Tibial nerve (tissue), 4 donors: ENCODE measurements at regions not wholly inside any gene's neighbourhood (a gene's known extent, or its start where the extent isn't known, plus 50 kb on each side); places are given as distances from the start of the nearest gene placed in this dataset.
"Not testable (repeated sequence)": the region's sequence is repeated elsewhere in the genome, so short reads cannot be mapped to it uniquely, and the experiment has no call there.

ENCODE experiments used
- DNase-seq, 2 donors: peaks; one replicate each; pipeline ENCODE4 v3.0.0-alpha.2; 2019; ENCODE audit warnings: low spot score in 2 of 2
- H3K27ac ChIP-seq, 4 donors: fragments of 200-600 bp; sonication (generic) in 3 of 4; one replicate each; pipeline ENCODE4 v1.5.1; 2017 to 2019; ENCODE audit warnings: mild to moderate bottlenecking in 1 of 4
- H3K27me3 ChIP-seq, 2 donors: fragments of 200-600 bp; sonication (generic) in 1 of 2; one replicate each; pipeline versions ENCODE4 v1.5.1 to v1.6.0; 2017 to 2019
- H3K36me3 ChIP-seq, 3 donors: fragments of 200-600 bp; sonication (generic); one replicate each; pipeline ENCODE4 v1.5.1; 2018 to 2019
- H3K4me1 ChIP-seq, 4 donors: fragments of 200-600 bp; sonication (generic) in 3 of 4; one replicate each; pipeline ENCODE4 v1.5.1; 2017 to 2019
- H3K4me3 ChIP-seq, 4 donors: fragments of 200-600 bp; sonication (generic) in 3 of 4; one replicate each; pipeline ENCODE4 v1.5.1; 2017 to 2019; ENCODE audit warnings: mild to moderate bottlenecking in 1 of 4, moderate library complexity in 1 of 4
- H3K9me3 ChIP-seq, 4 donors: fragments of 200-600 bp; sonication (generic) in 3 of 4; one replicate each; pipeline ENCODE4 v1.5.1; 2017 to 2019
- EP300 ChIP-seq, 2 donors: sonication (generic); formaldehyde crosslinking; IDR thresholded peaks; one replicate each; pipeline ENCODE4 v1.6.1; 2017; ENCODE audit warnings: antibody characterized with exemption in 2 of 2, mild to moderate bottlenecking in 1 of 2
- POLR2A ChIP-seq, 2 donors: fragments of 450-650 bp; IDR thresholded peaks; one replicate each; pipeline ENCODE4 v1.6.1; 2017; ENCODE audit warnings: antibody characterized with exemption in 2 of 2, mild to moderate bottlenecking in 2 of 2, moderate library complexity in 2 of 2
- WGBS, 2 donors: methylation state at CpG; one replicate each; pipeline ENCODE4 v1.1.5; 2018; 5-methylcytosine and 5-hydroxymethylcytosine counted together
- TF ChIP-seq, protein P1 (sequence below), 5 experiments: fragments of 200-600 bp in 3 of 5; fragments of 450-650 bp in 2 of 5; sonication (generic) in 3 of 5; IDR thresholded peaks; one replicate each; pipeline ENCODE4 v1.5.1; 2016 to 2019; ENCODE audit warnings: antibody characterized with exemption in 5 of 5, mild to moderate bottlenecking in 3 of 5, moderate library complexity in 2 of 5

DNA sequence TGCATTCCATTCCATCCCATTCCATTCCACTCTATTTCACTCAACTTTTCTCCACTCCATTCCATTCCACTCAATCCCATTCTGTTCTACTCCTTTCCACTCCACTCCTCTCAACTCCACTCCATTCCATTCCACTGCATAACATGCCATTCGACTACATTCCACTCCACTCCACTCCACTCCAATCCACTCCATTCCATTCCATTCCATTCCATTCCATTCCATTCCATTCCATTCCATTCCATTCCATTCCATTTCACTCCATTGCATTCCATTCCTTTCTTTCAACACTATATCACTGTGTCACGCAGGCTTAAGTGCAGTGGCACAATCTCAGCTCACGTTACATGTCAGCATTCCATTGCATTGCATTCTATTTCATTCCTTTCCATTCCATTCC is 1430.4 kb downstream of the TSPY10 start:
- not testable (repeated sequence) for H3K36me3 ChIP-seq, H3K27ac ChIP-seq, H3K4me3 ChIP-seq, H3K27me3 ChIP-seq, H3K4me1 ChIP-seq, DNase-seq
- WGBS, 2 donors, result 41% methylated on average over 3 of the region's 3 CpGs; no CpG with 5 or more reads in 1 of the 2 donors
- H3K9me3 ChIP-seq, result peaks cover 0 to 45% (median 0%) of the 10 kb centered on the region in 4 donors

DNA sequence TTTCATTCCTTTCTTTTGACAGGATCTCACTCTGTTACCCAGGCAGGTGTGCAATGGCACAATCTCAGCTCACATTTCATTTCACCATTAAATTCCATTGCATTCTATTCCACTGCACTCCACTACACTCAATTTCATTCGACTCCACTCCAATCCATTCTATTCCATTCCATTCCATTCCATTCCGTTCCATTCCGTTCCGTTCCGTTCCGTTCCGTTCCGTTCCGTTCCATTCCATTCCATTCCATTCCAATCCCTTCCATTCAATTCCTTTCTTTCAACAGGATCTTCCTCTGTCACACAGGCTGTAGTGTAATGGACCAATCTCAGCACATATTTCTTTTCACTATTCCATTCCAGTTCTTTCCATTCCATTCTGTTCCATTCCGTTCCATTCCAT is 1445.7 kb downstream of the TSPY10 start:
- Histone ChIP-seq H3K36me3 (no peaks in the 10 kb centered on the region), H3K27ac (no peak overlapping the region), H3K4me1 (no peaks in the 10 kb centered on the region), H3K4me3 (no peak overlapping the region), H3K9me3 (peaks cover 0 to 47% (median 0%) of the 10 kb centered on the region in 4 donors), H3K27me3 (no peaks in the 10 kb centered on the region)
- no peak for DNase-seq
- TF ChIP-seq EP300 (IDR thresholded peaks at IDR 0.05), result no peak
- TF ChIP-seq POLR2A (IDR thresholded peaks at IDR 0.05), result no peak
- TF ChIP-seq, protein P1, sequence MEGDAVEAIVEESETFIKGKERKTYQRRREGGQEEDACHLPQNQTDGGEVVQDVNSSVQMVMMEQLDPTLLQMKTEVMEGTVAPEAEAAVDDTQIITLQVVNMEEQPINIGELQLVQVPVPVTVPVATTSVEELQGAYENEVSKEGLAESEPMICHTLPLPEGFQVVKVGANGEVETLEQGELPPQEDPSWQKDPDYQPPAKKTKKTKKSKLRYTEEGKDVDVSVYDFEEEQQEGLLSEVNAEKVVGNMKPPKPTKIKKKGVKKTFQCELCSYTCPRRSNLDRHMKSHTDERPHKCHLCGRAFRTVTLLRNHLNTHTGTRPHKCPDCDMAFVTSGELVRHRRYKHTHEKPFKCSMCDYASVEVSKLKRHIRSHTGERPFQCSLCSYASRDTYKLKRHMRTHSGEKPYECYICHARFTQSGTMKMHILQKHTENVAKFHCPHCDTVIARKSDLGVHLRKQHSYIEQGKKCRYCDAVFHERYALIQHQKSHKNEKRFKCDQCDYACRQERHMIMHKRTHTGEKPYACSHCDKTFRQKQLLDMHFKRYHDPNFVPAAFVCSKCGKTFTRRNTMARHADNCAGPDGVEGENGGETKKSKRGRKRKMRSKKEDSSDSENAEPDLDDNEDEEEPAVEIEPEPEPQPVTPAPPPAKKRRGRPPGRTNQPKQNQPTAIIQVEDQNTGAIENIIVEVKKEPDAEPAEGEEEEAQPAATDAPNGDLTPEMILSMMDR (IDR thresholded peaks at IDR 0.05), result no peak
- WGBS, 2 donors, result 83% methylated on average over 10 of the region's 10 CpGs; no CpG with 5 or more reads in 1 of the 2 donors

DNA sequence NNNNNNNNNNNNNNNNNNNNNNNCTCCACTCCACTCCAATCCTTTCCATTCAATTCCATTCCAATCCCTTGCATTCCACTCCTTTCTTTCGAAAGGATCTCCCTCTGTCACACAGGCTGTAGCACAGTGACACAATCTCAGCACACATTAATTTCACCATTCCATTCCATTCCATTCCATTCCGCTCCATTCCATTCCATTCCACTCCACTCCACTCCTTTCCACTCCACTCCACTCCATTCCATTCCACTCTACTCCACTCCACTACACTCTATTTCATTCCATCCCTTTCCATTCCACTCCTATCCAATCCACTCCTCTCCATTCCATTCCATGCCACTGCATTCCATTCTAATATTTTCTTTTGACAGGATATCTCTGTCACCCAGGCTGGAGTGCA is 1459.0 kb downstream of the TSPY10 start:
- Histone ChIP-seq H3K4me3 (no peak overlapping the region), H3K27ac (no peak overlapping the region), H3K4me1 (no peaks in the 10 kb centered on the region), H3K36me3 (no peaks in the 10 kb centered on the region), H3K27me3 (no peaks in the 10 kb centered on the region), H3K9me3 (peaks cover 0 to 39% (median 0%) of the 10 kb centered on the region in 4 donors)
- TF ChIP-seq EP300 (IDR thresholded peaks at IDR 0.05), result no peak
- TF ChIP-seq, protein P1 (IDR thresholded peaks at IDR 0.05), result no peak
- TF ChIP-seq POLR2A (IDR thresholded peaks at IDR 0.05), result no peak
- DNase-seq, result no peak
- 25 to 43% methylated on average over 2 of the region's 2 CpGs for WGBS, 2 donors

DNA sequence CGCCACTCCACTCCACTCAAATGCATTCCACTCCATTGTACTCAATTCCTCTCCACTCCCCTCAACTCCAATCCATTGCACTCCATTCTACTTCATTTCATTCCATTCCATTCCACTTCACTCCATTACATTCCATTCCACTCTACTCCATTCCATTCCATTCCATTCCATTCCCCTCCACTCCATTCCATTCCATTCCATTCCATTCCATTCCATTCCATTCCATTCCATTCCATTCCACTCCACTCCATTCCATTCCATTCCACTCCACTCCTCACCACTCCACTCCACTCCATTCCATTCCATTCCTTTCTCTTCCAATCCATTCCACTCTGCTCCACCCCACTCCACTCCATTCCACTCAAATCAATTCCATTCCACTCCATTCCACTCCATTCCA is 1459.9 kb downstream of the TSPY10 start:
- Histone ChIP-seq H3K9me3 (peaks cover 0 to 29% (median 0%) of the 10 kb centered on the region in 4 donors), H3K27ac (no peak overlapping the region), H3K27me3 (no peaks in the 10 kb centered on the region), H3K4me3 (no peak overlapping the region), H3K4me1 (no peaks in the 10 kb centered on the region), H3K36me3 (no peaks in the 10 kb centered on the region)
- 9% methylated on average over 1 of the region's 1 CpG; no CpG with 5 or more reads in 1 of the 2 donors for WGBS, 2 donors
- DNase-seq, result no peak
- TF ChIP-seq, protein P1 (IDR thresholded peaks at IDR 0.05), result no peak
- TF ChIP-seq POLR2A (IDR thresholded peaks at IDR 0.05), result no peak
- TF ChIP-seq EP300 (IDR thresholded peaks at IDR 0.05), result no peak

DNA sequence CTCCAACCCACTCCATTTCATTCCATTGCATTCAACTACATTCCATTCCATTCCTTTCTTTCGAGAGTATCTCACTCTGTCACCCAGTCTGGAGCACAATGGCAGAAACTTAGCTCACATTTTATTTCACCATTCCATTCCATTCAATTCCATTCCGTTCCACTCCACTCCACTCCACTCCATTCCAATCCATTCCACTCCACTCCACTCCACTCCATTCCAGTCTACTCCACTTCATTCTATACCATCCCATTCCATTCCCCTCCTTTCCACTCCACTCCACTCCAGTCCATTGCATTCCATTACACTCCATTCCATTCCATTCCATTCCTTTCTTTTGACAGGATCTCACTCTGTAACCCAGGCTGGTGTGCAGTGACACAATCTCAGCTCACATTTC is 1466.3 kb downstream of the TSPY10 start:
- no peaks in the 10 kb centered on the region for H3K27me3 ChIP-seq
- no peaks in the 10 kb centered on the region for H3K4me1 ChIP-seq
- WGBS, 2 donors, result 0 to 53% methylated on average over 1 to 2 of the region's 2 CpGs
- no peaks in the 10 kb centered on the region for H3K36me3 ChIP-seq
- H3K9me3 ChIP-seq, result peaks cover 0 to 24% (median 0%) of the 10 kb centered on the region in 4 donors
- no peak overlapping the region for H3K4me3 ChIP-seq
- TF ChIP-seq EP300 (IDR thresholded peaks at IDR 0.05), result no peak
- TF ChIP-seq, protein P1 (IDR thresholded peaks at IDR 0.05), result no peak
- DNase-seq, result no peak
- H3K27ac ChIP-seq, result no peak overlapping the region

DNA sequence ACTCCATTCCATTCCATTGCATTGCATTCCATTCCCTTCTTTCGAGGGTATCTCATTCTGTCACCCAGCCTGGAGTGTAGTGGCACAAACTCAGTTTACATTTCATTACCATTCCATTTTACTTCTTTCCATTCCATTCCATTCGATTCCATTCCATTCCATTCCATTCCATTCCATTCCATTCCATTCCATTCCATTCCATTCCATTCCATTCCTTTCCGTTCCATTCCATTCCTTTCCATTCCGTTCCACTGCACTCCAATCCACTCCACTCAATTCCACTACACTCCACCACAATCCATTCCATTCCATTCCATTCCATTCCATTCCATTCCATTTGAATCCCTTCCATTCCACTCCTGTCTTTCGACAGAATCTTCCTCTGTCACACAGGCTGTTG is 1472.0 kb downstream of the TSPY10 start:
- 41% methylated on average over 5 of the region's 5 CpGs; no CpG with 5 or more reads in 1 of the 2 donors for WGBS, 2 donors
- not testable (repeated sequence) for H3K4me3 ChIP-seq, H3K4me1 ChIP-seq, H3K36me3 ChIP-seq, DNase-seq, H3K27me3 ChIP-seq, H3K27ac ChIP-seq
- H3K9me3 ChIP-seq, result peaks cover 0 to 31% (median 0%) of the 10 kb centered on the region in 4 donors

DNA sequence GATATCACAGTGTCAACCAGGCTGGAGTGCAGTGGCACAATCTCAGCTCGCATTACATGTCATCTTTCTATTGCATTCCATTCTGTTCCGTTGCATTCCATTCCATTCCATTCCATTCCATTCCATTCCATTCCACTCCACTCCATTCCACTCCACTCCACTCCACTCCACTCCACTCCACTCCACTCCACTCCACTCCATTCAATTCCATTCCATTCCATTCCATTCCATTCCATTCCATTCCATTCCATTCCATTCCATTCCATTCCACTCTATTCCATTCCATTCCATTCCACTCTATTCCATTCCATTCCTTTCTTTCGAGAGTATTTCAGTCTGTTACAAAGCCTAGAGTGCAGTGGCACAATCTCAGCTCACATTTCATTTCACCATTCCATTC is 1486.5 kb downstream of the TSPY10 start:
- H3K4me1 ChIP-seq, H3K27ac ChIP-seq, H3K27me3 ChIP-seq, H3K36me3 ChIP-seq, DNase-seq, H3K4me3 ChIP-seq: not testable (repeated sequence)
- 45% methylated on average over 3 of the region's 3 CpGs; no CpG with 5 or more reads in 1 of the 2 donors for WGBS, 2 donors
- peaks cover 0 to 42% (median 0%) of the 10 kb centered on the region in 4 donors for H3K9me3 ChIP-seq
